ENCODE measurements at regions not wholly inside any gene's neighbourhood (a gene's known extent, or its start where the extent isn't known, plus 50 kb on each side); places are given as distances from the start of the nearest gene placed in this dataset.
A peak's percentile ranks its signal among the peaks of the same experiment; 100 is the strongest.
"Not testable (repeated sequence)": the region's sequence is repeated elsewhere in the genome, so short reads cannot be mapped to it uniquely, and the experiment has no call there.

- no peak for DNase-seq (ENCODE audit: low spot score)
Observed at GRCh38 chr9:12416716-12417115, 276.5 kb upstream of the TYRP1 start.

GRCh38 chr9:12424243-12424642 is 268.9 kb upstream of the TYRP1 start:
- no peak for DNase-seq (ENCODE audit: low spot score)

- peak; percentile 26 for DNase-seq (ENCODE audit: low spot score)
Observed at GRCh38 chr9:12425878-12426864, 267.0 kb upstream of the TYRP1 start.

GRCh38 chr9:12439267-12439666 is 253.9 kb upstream of the TYRP1 start:
- no peak for DNase-seq (ENCODE audit: low spot score)

- DNase-seq (ENCODE audit: low spot score): not testable (repeated sequence)
Observed at GRCh38 chr9:12441080-12441479, 252.1 kb upstream of the TYRP1 start.

GRCh38 chr9:12441506-12441905 is 251.7 kb upstream of the TYRP1 start:
- DNase-seq (ENCODE audit: low spot score): no peak

- DNase-seq (ENCODE audit: low spot score): no peak
Observed at GRCh38 chr9:12448246-12448645, 244.9 kb upstream of the TYRP1 start.

GRCh38 chr9:12457237-12457636 is 235.9 kb upstream of the TYRP1 start:
- no peak for DNase-seq (ENCODE audit: low spot score)

- DNase-seq (ENCODE audit: low spot score): no peak
Observed at GRCh38 chr9:12461763-12462460, 231.3 kb upstream of the TYRP1 start.

- DNase-seq (ENCODE audit: low spot score): no peak
Observed at GRCh38 chr9:12462861-12463260, 230.3 kb upstream of the TYRP1 start.

GRCh38 chr9:12463641-12464040 is 229.5 kb upstream of the TYRP1 start:
- no peak for DNase-seq (ENCODE audit: low spot score)

GRCh38 chr9:12464400-12464799 is 228.8 kb upstream of the TYRP1 start:
- DNase-seq (ENCODE audit: low spot score): no peak

GRCh38 chr9:12464910-12465512 is 228.2 kb upstream of the TYRP1 start:
- peak; percentile 19 for DNase-seq (ENCODE audit: low spot score)

- no peak for DNase-seq (ENCODE audit: low spot score)
Observed at GRCh38 chr9:12469084-12469483, 224.1 kb upstream of the TYRP1 start.

GRCh38 chr9:12494411-12494810 is 198.8 kb upstream of the TYRP1 start:
- no peak for DNase-seq (ENCODE audit: low spot score)

GRCh38 chr9:12497790-12498189 is 195.4 kb upstream of the TYRP1 start:
- DNase-seq (ENCODE audit: low spot score): no peak

- DNase-seq (ENCODE audit: low spot score): no peak
Observed at GRCh38 chr9:12502520-12502919, 190.7 kb upstream of the TYRP1 start.

GRCh38 chr9:12503606-12504122 is 189.5 kb upstream of the TYRP1 start:
- DNase-seq (ENCODE audit: low spot score): no peak

GRCh38 chr9:12510551-12510950 is 182.6 kb upstream of the TYRP1 start:
- DNase-seq (ENCODE audit: low spot score): no peak

GRCh38 chr9:12511726-12512125 is 181.5 kb upstream of the TYRP1 start:
- no peak for DNase-seq (ENCODE audit: low spot score)

- DNase-seq (ENCODE audit: low spot score): no peak
Observed at GRCh38 chr9:12516031-12516430, 177.2 kb upstream of the TYRP1 start.

- no peak for DNase-seq (ENCODE audit: low spot score)
Observed at GRCh38 chr9:12516573-12516972, 176.6 kb upstream of the TYRP1 start.

Data from iPS-NIHi11 (cell line).